B cell (primary cell): ENCODE measurements at regions not wholly inside any gene's neighbourhood (a gene's known extent, or its start where the extent isn't known, plus 50 kb on each side); places are given as distances from the start of the nearest gene placed in this dataset.

Source experiments
- ATAC-seq: fragments of 200-7000 bp; cut with Tn5 transposase; one replicate; pipeline ENCODE4 v1.10.0; 2021; ENCODE audit warnings: low read depth, mild to moderate bottlenecking, moderate number of reproducible peaks, moderate library complexity
- CTCF ChIA-PET: fragments of 350-600 bp; sonication (Branson Sonifier 250); formaldehyde crosslinking; loops from one replicate; lab custom pipeline; 2021; ENCODE audit warnings: antibody characterized with exemption, inconsistent platforms; lab: Charles Lee
- POLR2A ChIA-PET: fragments of 350-600 bp; sonication (Branson Sonifier 250); formaldehyde crosslinking; loops from one replicate; lab custom pipeline; 2021; ENCODE audit warnings: antibody characterized with exemption; lab: Charles Lee
- DNase-seq: peaks from one replicate; pipeline ENCODE4 v3.0.0; 2013
- H2AFZ ChIP-seq: 2 replicates; pipeline ENCODE4 v1.6.1; 2012; ENCODE audit warnings: mild to moderate bottlenecking, low read depth, low read length; ENCODE audit not compliant: insufficient read depth, poor library complexity, severe bottlenecking
- H3K27ac ChIP-seq, 2 donors: 1 replicate in 1 of 2; 2 replicates in 1 of 2; pipeline ENCODE4 v1.5.1; 2012 to 2013; ENCODE audit warnings: low read length in 2 of 2, mild to moderate bottlenecking in 2 of 2, moderate library complexity in 1 of 2
- H3K27me3 ChIP-seq, 4 experiments: fragments of 200-600 bp in 1 of 4; sonication (generic) in 1 of 4; replicated peaks in 1 of 4; 1 replicate in 2 of 4; 2 replicates in 2 of 4; pipeline versions ENCODE4 v1.6.1 to v1.7.0; 2013 to 2016; ENCODE audit warnings: low read length in 3 of 4, mild to moderate bottlenecking in 2 of 4, mixed read lengths in 1 of 4, moderate library complexity in 1 of 4; ENCODE audit not compliant: insufficient read depth in 4 of 4, control insufficient read depth in 3 of 4; ENCODE audit errors: control extremely low read depth in 1 of 4
- H3K36me3 ChIP-seq, 2 experiments: replicated peaks in 1 of 2; 1 replicate in 1 of 2; 2 replicates in 1 of 2; pipeline versions ENCODE4 v1.6.1 to v1.7.1; 2013; ENCODE audit warnings: low read length in 1 of 2; ENCODE audit not compliant: insufficient read depth in 2 of 2, control insufficient read depth in 1 of 2; ENCODE audit errors: control extremely low read depth in 1 of 2, extremely low read depth in 1 of 2
- H3K4me1 ChIP-seq, 2 donors: fragments of 200-600 bp in 1 of 2; sonication (generic) in 1 of 2; 1 replicate in 1 of 2; 2 replicates in 1 of 2; pipeline versions ENCODE4 v1.5.1 to v1.6.1; 2013 to 2017; ENCODE audit warnings: low read length in 2 of 2; ENCODE audit not compliant: control insufficient read depth in 2 of 2, insufficient read depth in 2 of 2
- H3K4me2 ChIP-seq: replicated peaks from 2 replicates; pipeline ENCODE3; 2012; ENCODE audit warnings: mild to moderate bottlenecking, low read depth, low read length; ENCODE audit not compliant: poor library complexity, severe bottlenecking
- H3K4me3 ChIP-seq, 5 experiments: fragments of 200-600 bp in 1 of 5; sonication (generic) in 1 of 5; 1 replicate in 3 of 5; 2 replicates in 2 of 5; pipeline versions ENCODE4 v1.5.1 to v1.7.0; 2011 to 2016; ENCODE audit warnings: low read length in 4 of 5, mild to moderate bottlenecking in 4 of 5, low read depth in 2 of 5, control low read depth in 1 of 5, moderate library complexity in 1 of 5; ENCODE audit not compliant: insufficient read depth in 1 of 5; ENCODE audit errors: control extremely low read depth in 1 of 5, extremely low read depth in 1 of 5
- H3K79me2 ChIP-seq: fragments of 200-600 bp; sonication (generic); one replicate; pipeline ENCODE4 v1.6.0; 2016; ENCODE audit warnings: low read length; ENCODE audit not compliant: control insufficient read depth, insufficient read depth
- H3K9ac ChIP-seq: fragments of 200-600 bp; sonication (generic); 2 replicates; pipeline ENCODE4 v1.6.1; 2017; ENCODE audit warnings: mild to moderate bottlenecking, low read length, moderate library complexity
- H3K9me3 ChIP-seq, 3 donors: one replicate each; pipeline versions ENCODE4 v1.6.1 to v1.7.1; 2013; ENCODE audit warnings: low read length in 2 of 3; ENCODE audit not compliant: control insufficient read depth in 2 of 3, insufficient read depth in 1 of 3; ENCODE audit errors: control extremely low read depth in 1 of 3
- H4K20me1 ChIP-seq: 2 replicates; pipeline ENCODE4 v1.6.0; 2012; ENCODE audit warnings: mild to moderate bottlenecking, low read length; ENCODE audit not compliant: insufficient read depth, control insufficient read depth, poor library complexity, severe bottlenecking
- H3K27ac Mint-ChIP-seq: one replicate; pipeline ENCODE4 v1.8.0; 2021; ENCODE audit warnings: mixed read lengths
- H3K27me3 Mint-ChIP-seq: one replicate; pipeline ENCODE4 v1.8.0; 2021; ENCODE audit warnings: mixed read lengths
- H3K4me1 Mint-ChIP-seq: one replicate; pipeline ENCODE4 v1.8.0; 2021; ENCODE audit warnings: mixed read lengths
- H3K4me3 Mint-ChIP-seq: one replicate; pipeline ENCODE4 v1.8.0; 2021; ENCODE audit warnings: mixed read lengths
- H3K9me3 Mint-ChIP-seq: one replicate; pipeline ENCODE4 v1.8.0; 2022; ENCODE audit warnings: mixed read lengths; ENCODE audit not compliant: insufficient read depth
- CTCF ChIP-seq: fragments of 200-600 bp; IDR thresholded peaks from one replicate; pipeline ENCODE4 v1.8.0; 2022; ENCODE audit warnings: antibody characterized with exemption, mild to moderate bottlenecking
- EZH2 ChIP-seq: IDR thresholded peaks from 2 replicates; pipeline ENCODE4 v1.6.1; 2012; ENCODE audit warnings: borderline replicate concordance, low read depth, mild to moderate bottlenecking, moderate library complexity, low read length; ENCODE audit not compliant: insufficient read depth, poor library complexity, severe bottlenecking
- WGBS: methylation state at CpG from one replicate; pipeline ENCODE4 v1.1.5; 2013; ENCODE audit warnings: missing lambda C conversion rate; ENCODE audit not compliant: insufficient coverage; 5-methylcytosine and 5-hydroxymethylcytosine counted together
- intact Hi-C: fragments of 100-400 bp; cut with micrococcal nuclease; formaldehyde crosslinking; loops from one replicate; pipeline ENCODE4 v1.10.0; 2022

- Histone ChIP-seq H4K20me1 (no peaks in the 10 kb centered on the region), H3K27ac (no peak overlapping the region), H3K9ac (no peak overlapping the region), H3K9me3 (no peaks in the 10 kb centered on the region), H3K4me3 (no peak overlapping the region), H2AFZ (no peak overlapping the region), H3K36me3 (no peaks in the 10 kb centered on the region), H3K4me1 (no peaks in the 10 kb centered on the region), H3K27me3 (peaks cover 0 to 2% (median 0%) of the 10 kb centered on the region in 4 experiments), H3K4me2 (no peak overlapping the region), H3K79me2 (no peaks in the 10 kb centered on the region)
- POLR2A ChIA-PET, result no interaction called here
- no peaks in the 10 kb centered on the region for H3K9me3 Mint-ChIP-seq
- DNase-seq (no peak), ATAC-seq (no peak)
- WGBS, result 70% methylated on average over 2 of the region's 7 CpGs
- no peak overlapping the region for H3K27ac Mint-ChIP-seq
- H3K4me3 Mint-ChIP-seq, result no peak overlapping the region
- CTCF ChIA-PET, result no interaction called here
- intact Hi-C loops, result no loop called here
- H3K27me3 Mint-ChIP-seq, result no peaks in the 10 kb centered on the region
- TF ChIP-seq CTCF (no peak), EZH2 (no peak)
- peaks cover 4% of the 10 kb centered on the region for H3K4me1 Mint-ChIP-seq
Observed at GRCh38 chr4:42330002-42330592, 67.2 kb upstream of the SHISA3 start.

GRCh38 chr4:42331040-42331439, 66.2 kb upstream of the SHISA3 start:
- DNase-seq (no peak), ATAC-seq (no peak)
- TF ChIP-seq CTCF (no peak), EZH2 (no peak)
- no peaks in the 10 kb centered on the region for H3K9me3 Mint-ChIP-seq
- Histone ChIP-seq H3K4me2 (no peak overlapping the region), H2AFZ (no peak overlapping the region), H3K36me3 (no peaks in the 10 kb centered on the region), H3K9me3 (no peaks in the 10 kb centered on the region), H4K20me1 (no peaks in the 10 kb centered on the region), H3K4me3 (no peak overlapping the region), H3K27ac (no peak overlapping the region), H3K4me1 (no peaks in the 10 kb centered on the region), H3K79me2 (no peaks in the 10 kb centered on the region), H3K27me3 (peaks cover 0 to 2% (median 0%) of the 10 kb centered on the region in 4 experiments), H3K9ac (no peak overlapping the region)
- no peak overlapping the region for H3K4me3 Mint-ChIP-seq
- intact Hi-C loops, result no loop called here
- no peak overlapping the region for H3K27ac Mint-ChIP-seq
- ChIA-PET POLR2A (no interaction called here), CTCF (no interaction called here)
- WGBS, result 100% methylated on average over 1 of the region's 1 CpG
- no peaks in the 10 kb centered on the region for H3K27me3 Mint-ChIP-seq
- H3K4me1 Mint-ChIP-seq, result peaks cover 4% of the 10 kb centered on the region
